H1 (cell line): ENCODE measurements at regions not wholly inside any gene's neighbourhood (a gene's known extent, or its start where the extent isn't known, plus 50 kb on each side); places are given as distances from the start of the nearest gene placed in this dataset.

ENCODE experiments used
- EP300 ChIP-seq, 2 experiments: IDR thresholded peaks; 1 replicate in 1 of 2; 2 replicates in 1 of 2; pipeline ENCODE4 v1.6.1; 2011 to 2012; ENCODE audit warnings: low read depth in 2 of 2, low read length in 2 of 2, mild to moderate bottlenecking in 2 of 2, borderline replicate concordance in 1 of 2, inconsistent platforms in 1 of 2, moderate library complexity in 1 of 2
- EZH2 ChIP-seq: fragments of 200-600 bp; sonication (generic); IDR thresholded peaks from 2 replicates; pipeline ENCODE4 v1.7.1; 2012; ENCODE audit warnings: low read depth, mild to moderate bottlenecking, moderate library complexity, low read length, inconsistent platforms; ENCODE audit not compliant: severe bottlenecking
- MAFK ChIP-seq: IDR thresholded peaks from 2 replicates; pipeline ENCODE4 v1.6.1; 2012; ENCODE audit warnings: low read depth, mild to moderate bottlenecking, improper control_type of control experiment, low read length
- POLR2A ChIP-seq, 2 experiments: IDR thresholded peaks; 1 replicate in 1 of 2; 2 replicates in 1 of 2; pipeline ENCODE4 v1.6.1; 2011; ENCODE audit warnings: low read depth in 2 of 2, low read length in 2 of 2, mild to moderate bottlenecking in 2 of 2; ENCODE audit errors: control extremely low read depth in 1 of 2
- POLR2AphosphoS5 ChIP-seq: IDR thresholded peaks from 2 replicates; pipeline ENCODE4 v1.6.1; 2011; ENCODE audit warnings: low read depth, low read length
- RNF2 ChIP-seq: fragments of 200-900, 300-1000 bp; sonication (generic); IDR thresholded peaks from 2 replicates; pipeline ENCODE4 v1.7.1; 2016; ENCODE audit warnings: borderline replicate concordance, low read depth, mild to moderate bottlenecking, antibody characterized with exemption, low read length; ENCODE audit not compliant: poor library complexity, severe bottlenecking; ENCODE audit errors: missing control alignments
- RXRA ChIP-seq: IDR thresholded peaks from 2 replicates; pipeline ENCODE4 v1.6.1; 2011; ENCODE audit warnings: low read depth, mild to moderate bottlenecking, low read length, moderate library complexity; ENCODE audit not compliant: insufficient read depth
- SIRT6 ChIP-seq: IDR thresholded peaks from one replicate; pipeline ENCODE4 v1.7.1; 2012; ENCODE audit warnings: low read length, inconsistent platforms
- SP1 ChIP-seq: IDR thresholded peaks from 2 replicates; pipeline ENCODE4 v1.6.1; 2011; ENCODE audit warnings: low read depth, low read length
- SP2 ChIP-seq: IDR thresholded peaks from 2 replicates; pipeline ENCODE4 v1.6.1; 2012; ENCODE audit warnings: mild to moderate bottlenecking, low read length, inconsistent platforms
- TF ChIP-seq, protein P1 (sequence below), 3 experiments: IDR thresholded peaks; 1 replicate in 2 of 3; 2 replicates in 1 of 3; pipeline versions ENCODE4 v1.5.1 to v1.6.1; 2011; ENCODE audit warnings: low read length in 3 of 3, mild to moderate bottlenecking in 3 of 3, inconsistent platforms in 2 of 3, low read depth in 1 of 3, moderate library complexity in 1 of 3; ENCODE audit not compliant: insufficient read depth in 1 of 3; ENCODE audit errors: control extremely low read depth in 1 of 3

DNA sequence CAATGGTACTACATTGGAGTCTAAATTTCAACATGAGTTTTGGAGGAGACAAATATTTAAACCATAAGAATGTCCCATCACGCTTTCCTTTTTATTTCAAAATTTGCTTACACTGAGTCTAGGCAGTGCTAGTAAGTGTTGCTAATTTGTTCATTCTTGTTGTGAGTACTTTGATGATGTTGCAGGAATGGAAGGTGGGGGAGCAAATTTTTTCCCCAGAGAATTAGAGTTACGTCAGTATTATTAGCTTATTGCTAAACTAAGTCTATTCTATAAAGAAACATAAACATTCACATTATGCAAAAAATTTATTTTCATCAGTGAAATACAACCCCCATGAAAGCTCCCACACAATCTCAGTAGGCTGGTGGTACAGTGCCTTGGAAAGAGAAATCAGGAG is 88.0 kb downstream of the BLID start:
- TF ChIP-seq SP2 (no peak), RXRA (no peak), SIRT6 (no peak), POLR2A (IDR thresholded peaks at IDR 0.05; ENCODE audit: control extremely low read depth in 1 of 2, low read depth in 2 of 2, low read length in 2 of 2) (no peak), RNF2 (no peak), EP300 (IDR thresholded peaks at IDR 0.05; ENCODE audit: borderline replicate concordance in 1 of 2, low read depth in 2 of 2, low read length in 2 of 2) (no peak), EZH2 (no peak), POLR2AphosphoS5 (no peak), SP1 (no peak), MAFK (no peak)
- TF ChIP-seq, protein P1, sequence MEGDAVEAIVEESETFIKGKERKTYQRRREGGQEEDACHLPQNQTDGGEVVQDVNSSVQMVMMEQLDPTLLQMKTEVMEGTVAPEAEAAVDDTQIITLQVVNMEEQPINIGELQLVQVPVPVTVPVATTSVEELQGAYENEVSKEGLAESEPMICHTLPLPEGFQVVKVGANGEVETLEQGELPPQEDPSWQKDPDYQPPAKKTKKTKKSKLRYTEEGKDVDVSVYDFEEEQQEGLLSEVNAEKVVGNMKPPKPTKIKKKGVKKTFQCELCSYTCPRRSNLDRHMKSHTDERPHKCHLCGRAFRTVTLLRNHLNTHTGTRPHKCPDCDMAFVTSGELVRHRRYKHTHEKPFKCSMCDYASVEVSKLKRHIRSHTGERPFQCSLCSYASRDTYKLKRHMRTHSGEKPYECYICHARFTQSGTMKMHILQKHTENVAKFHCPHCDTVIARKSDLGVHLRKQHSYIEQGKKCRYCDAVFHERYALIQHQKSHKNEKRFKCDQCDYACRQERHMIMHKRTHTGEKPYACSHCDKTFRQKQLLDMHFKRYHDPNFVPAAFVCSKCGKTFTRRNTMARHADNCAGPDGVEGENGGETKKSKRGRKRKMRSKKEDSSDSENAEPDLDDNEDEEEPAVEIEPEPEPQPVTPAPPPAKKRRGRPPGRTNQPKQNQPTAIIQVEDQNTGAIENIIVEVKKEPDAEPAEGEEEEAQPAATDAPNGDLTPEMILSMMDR (IDR thresholded peaks at IDR 0.05; ENCODE audit: control extremely low read depth in 1 of 3, insufficient read depth in 1 of 3, low read depth in 1 of 3, low read length in 3 of 3) = no peak
